Ecto neural progenitor cell (in vitro differentiated cells): ENCODE measurements at regions not wholly inside any gene's neighbourhood (a gene's known extent, or its start where the extent isn't known, plus 50 kb on each side); places are given as distances from the start of the nearest gene placed in this dataset.
"Not testable (repeated sequence)": the region's sequence is repeated elsewhere in the genome, so short reads cannot be mapped to it uniquely, and the experiment has no call there.

Experiments used
- DNase-seq: peaks from one replicate; pipeline ENCODE4 v3.0.0-alpha.2; 2018; ENCODE audit warnings: low spot score

DNA sequence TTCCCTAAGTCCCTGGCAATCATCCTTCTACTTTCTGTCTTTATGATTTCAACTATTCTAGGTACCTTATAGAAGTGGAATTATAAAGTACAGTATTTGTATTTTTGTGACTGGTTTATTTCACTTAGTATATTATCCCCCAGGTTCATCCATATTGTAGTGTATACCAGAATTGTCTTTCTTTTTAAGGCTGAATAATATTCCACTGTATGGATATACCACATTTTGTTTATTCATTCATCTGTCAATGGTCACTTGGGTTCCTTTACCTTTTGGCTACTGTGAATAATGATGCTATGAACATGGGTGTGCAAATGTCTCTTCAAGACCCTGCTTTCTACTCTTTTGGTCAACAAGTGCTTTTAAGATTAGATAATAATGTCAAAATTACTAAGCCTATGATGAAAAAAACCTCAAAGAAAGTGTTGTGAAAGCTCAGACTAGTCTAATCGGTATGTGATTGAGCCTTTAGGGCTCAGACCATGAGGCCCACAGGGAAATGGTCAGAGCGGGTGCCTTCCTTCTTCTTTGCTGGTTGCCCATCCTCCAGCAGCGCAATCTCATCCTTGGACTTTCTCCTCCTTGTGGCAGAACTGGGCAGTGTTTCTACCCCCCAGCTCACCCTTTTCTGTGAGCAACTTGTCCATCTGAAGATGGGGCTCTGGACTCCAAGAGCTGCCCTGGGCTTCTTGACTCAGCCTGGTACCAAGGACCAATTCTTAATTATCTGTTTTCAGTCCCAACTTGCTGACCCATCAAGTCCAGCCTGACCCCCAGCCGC lies 105.4 kb downstream of the TTC8 start:
- no peak for DNase-seq

DNA sequence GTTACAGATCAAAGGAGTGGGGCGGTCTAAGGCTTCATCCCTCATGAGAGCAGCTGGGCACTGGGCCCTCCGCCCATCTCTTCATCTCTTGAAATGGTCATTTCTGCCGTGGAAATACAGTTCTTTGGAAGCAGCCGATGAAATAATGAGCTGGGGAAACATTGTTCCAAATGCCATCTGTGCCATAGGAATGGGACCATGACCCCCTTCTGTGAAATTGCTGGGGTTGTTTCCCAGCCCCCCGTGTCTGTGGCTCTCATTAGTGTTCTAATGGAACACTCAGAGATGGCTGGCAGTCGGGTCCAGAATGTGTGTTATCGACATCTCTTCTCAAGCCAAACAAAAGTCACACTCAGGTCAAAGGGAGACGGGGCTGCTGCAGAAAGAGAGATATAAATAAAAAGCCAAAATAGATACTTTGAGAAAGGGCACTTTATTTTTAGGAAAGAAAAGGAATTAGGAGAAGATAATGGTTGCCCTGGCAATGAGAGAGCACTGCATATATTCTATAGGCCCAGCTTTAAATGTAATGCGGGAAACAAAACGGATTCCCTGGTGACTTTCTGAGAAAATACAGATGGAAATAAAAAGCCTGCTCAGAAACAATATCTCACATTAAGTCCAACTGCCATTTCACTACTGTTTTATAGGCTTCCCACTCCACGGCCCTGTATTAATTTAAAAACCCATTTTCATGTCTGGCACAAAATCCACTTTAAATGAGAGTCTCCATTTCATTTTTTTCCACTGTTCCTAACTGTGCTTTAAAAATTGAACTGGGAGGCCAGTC lies 107.1 kb downstream of the TTC8 start:
- DNase-seq = no peak

GRCh38 chr14:88933191-88933590 lies 108.7 kb downstream of the TTC8 start:
- no peak for DNase-seq

DNA sequence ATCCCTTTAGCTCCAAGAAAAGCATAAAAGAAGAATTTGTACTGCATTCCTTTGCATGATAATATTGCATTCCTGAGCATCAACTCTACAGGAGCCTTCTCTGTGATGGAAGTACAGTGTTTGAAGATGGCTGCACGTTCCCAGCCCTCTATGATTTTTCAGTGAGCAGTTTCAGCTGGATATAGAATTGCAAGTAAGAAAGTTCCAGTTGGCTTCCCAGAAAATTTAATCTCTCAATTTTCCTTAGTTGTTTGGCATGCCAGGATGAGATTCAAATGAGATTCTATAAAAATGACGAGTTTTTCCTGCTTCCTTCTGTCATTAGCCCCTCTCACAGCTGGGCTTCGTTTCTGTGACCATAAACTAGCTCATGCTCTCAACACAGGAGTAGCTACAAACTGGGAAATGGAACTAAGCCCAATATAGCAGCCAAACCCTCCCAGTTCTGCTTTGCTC lies 109.9 kb downstream of the TTC8 start:
- DNase-seq = no peak

DNA sequence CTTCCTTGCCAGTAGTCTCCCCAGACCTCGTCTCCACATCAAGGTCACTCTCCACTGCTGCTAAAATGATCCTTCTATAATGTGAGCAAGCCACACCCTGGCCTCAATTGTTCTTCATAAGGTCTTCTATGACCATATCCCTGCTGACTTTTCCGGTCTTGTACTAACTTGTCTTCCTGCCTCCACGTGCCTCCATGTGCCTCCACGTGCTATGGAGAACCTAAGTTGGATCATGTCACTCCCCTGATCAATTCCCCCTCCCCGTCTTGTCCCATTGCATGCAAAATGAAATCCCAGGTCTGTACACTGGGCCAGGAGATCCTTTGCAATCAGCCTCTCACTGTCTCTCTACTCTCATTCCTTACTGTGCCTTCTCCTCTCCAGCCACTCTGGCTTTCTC lies 110.6 kb downstream of the TTC8 start:
- DNase-seq = no peak

GRCh38 chr14:88937706-88938105 lies 113.3 kb downstream of the TTC8 start:
- DNase-seq = no peak

GRCh38 chr14:88940671-88941070 lies 116.2 kb downstream of the TTC8 start:
- no peak for DNase-seq

GRCh38 chr14:88941414-88941813 lies 117.0 kb downstream of the TTC8 start:
- no peak for DNase-seq

DNA sequence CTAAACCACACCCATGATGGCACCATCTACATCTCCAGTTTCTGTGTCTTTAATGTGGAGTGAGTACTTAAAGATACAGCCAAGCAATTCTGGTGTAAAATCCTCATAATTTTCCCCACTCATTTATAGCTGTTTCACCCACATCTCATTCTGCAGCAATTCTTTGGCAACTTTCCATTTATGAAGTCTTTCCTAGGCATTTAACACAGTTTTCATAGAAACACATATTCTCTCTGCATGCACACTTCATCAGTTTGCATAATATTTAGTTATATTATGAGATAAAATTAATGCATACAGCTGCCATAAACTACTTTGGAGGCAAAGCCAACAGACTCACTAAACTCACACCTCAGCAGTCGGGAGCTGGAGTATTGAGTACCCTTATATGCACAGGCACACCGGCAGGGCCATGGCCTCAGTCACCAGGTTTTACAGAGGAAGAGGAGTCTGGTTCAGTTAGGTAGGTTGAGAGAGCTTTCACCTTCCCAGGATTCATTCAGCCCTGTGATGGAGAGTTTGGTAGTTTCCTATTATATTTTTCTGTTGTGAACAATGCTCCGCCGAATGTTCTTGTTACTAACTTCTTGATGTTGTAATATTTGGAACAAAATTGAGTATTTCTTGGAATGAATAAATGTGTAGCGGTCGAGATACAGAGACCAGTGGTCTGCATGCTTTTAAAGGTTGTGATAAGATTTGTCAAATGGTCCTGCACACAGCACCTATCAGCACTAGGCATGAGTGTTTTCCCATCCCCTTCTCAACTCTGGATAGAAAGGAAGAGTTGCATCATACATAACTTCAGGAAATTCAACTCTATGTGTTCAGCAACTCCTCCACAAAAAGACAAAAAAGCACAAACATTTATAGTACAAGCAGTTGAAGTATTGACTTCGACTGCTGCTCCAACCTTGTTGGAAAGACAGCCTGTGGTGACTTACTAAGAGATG lies 123.5 kb downstream of the TTC8 start:
- DNase-seq = no peak

GRCh38 chr14:88950069-88950468 lies 125.6 kb downstream of the TTC8 start:
- DNase-seq = no peak

DNA sequence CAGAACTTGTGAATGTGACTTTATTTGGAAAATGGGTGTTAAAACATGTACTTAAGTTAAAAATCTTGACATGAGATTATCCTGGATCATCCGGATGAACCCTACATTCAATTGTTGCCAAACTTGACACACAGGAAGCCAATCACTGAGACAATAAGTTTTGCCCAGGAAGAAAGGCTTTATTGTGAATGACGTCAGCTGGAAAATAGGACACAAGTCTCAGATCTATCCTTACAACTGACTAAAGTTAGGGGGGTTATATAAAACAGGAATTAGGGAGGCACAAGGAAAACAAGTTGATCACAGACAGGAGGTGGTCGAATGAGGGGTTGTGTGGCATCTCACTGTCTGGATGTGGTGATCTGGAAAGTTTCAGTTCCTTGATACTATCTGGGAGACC lies 126.9 kb downstream of the TTC8 start:
- no peak for DNase-seq

- no peak for DNase-seq
These were observed 128.4 kb downstream of the TTC8 start for GRCh38 chr14:88952901-88953300.

GRCh38 chr14:88955455-88955854 lies 131.0 kb downstream of the TTC8 start:
- DNase-seq = no peak

DNA sequence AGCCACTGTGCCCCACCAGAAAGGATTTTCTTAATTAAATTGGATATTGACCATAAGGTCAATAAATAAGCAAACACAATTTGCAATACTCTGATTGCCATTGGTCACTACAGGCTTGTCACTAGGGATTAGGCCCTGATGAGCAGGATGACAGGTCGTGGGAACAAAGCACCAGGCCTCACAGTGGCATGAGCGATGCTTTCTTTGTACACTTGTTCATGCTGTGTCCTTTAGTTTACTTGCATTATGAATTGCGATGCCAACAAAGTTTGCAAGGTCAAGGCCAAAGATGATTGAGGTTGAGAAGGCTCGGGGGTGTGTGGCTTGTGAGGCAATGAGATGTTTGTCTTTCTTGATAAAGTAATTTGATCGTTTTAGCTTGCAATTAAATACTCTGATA lies 136.0 kb downstream of the TTC8 start:
- DNase-seq = no peak

DNA sequence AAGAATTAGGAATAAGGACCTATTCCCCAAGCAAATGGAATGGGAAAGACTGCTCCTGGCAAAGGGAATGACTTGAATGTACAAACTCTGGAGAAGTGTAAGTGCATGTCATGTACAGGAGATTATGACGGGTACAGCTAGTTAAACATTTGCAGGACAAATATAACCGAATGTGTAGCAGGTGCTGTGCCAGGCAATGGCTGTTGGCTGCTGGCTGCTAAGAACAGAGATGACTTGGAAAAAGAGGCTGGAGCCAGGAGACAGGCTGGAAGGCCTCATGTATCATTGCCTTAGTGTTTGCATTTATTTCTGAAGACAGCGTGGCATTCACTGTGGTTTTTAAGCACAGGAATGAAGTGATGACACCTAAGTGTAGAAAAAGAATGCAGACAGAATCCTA lies 136.8 kb downstream of the TTC8 start:
- DNase-seq = no peak

GRCh38 chr14:88962356-88962755 lies 137.9 kb downstream of the TTC8 start:
- no peak for DNase-seq

GRCh38 chr14:88967299-88967698 lies 142.8 kb downstream of the TTC8 start:
- no peak for DNase-seq

GRCh38 chr14:88975043-88975830 lies 150.8 kb downstream of the TTC8 start:
- no peak for DNase-seq

DNA sequence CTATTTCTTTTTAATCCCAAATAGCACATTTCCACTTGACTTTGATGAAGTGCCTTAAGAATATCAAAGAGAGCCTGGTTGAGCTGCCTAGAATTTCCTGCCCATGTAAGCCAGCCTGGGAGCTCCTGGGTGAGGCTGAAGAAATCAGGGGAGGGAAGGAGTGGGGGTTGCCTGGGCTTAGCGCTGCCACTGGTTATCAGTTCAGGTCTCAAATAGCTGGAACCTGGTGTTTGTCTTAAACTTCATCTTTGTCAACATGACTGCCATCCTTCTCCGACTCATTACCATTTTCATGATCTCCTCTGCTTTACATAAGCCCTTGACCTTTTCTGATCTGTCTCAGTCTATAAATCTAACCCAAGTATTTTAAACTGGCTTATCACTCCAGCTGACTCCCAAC lies 151.5 kb downstream of the TTC8 start:
- no peak for DNase-seq

- not testable (repeated sequence) for DNase-seq
These were observed 156.5 kb downstream of the TTC8 start for GRCh38 chr14:88980907-88981306.

- no peak for DNase-seq
These were observed 157.5 kb downstream of the TTC8 start for GRCh38 chr14:88981948-88982347.
